ENCODE measurements at regions not wholly inside any gene's neighbourhood (a gene's known extent, or its start where the extent isn't known, plus 50 kb on each side); places are given as distances from the start of the nearest gene placed in this dataset.
A peak's percentile ranks its signal among the peaks of the same experiment; 100 is the strongest.

DNA sequence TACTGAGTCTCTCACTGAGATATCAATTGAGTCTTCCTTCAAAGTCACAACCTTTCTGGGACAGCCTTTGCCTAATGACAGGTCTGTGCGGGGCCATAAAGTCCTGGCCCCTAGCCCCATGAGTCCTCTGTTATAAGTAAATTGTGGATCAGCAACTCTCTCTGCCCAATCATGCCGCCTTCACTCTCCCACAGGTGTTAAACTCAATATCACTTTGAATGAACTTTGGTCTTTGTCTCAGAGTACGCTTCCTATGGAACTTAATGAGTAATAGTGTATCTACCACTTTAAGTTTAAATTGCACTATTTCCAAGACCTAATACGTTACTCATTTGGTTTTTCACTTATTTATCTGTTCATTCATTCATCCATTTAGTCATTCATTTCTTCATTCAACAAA lies 826.4 kb downstream of the TUSC7 start:
- no peak for DNase-seq

GRCh38 chr3:117537949-117538348 lies 828.4 kb downstream of the TUSC7 start:
- no peak for DNase-seq

- DNase-seq, result no peak
Observed at GRCh38 chr3:117539729-117540128, 830.1 kb downstream of the TUSC7 start.

- DNase-seq, result no peak
Observed at GRCh38 chr3:117540597-117540996, 831.0 kb downstream of the TUSC7 start.

DNA sequence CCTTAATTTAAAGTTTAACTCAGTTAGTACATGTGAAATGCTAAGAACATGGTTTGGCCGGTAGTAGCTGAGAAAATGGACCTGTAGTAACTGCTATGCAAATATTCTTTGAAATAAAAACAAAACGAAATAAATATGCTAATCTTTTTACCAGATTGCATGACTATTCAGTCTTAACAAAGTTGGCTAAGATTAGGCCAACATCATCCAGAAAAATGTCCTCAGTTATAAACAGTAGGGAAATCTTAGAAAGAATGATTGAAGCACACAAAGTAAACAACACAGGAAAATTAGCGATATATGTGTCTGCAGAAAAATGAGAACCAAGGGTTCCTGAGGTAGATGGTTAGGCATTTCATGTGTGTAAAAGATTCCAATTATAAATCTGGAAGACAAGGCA lies 832.1 kb downstream of the TUSC7 start:
- no peak for DNase-seq

DNA sequence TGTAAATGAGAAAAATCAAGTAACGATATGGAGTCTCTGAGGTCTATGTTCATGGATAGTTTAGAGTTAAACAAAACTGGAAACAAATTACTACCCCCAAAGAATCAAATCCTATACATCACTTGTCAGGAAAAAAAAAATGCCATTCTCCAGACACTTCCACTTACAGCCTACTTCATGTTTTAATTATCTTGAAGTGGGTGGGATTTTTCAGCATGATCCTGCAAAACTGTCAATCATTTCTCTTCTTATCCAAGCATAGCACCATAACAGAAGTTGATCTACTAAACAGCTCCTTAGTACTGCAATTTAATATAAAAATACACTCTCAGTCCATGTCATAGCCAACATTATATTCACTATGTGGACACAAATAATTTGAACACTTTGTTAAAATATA lies 833.9 kb downstream of the TUSC7 start:
- no peak for DNase-seq

DNA sequence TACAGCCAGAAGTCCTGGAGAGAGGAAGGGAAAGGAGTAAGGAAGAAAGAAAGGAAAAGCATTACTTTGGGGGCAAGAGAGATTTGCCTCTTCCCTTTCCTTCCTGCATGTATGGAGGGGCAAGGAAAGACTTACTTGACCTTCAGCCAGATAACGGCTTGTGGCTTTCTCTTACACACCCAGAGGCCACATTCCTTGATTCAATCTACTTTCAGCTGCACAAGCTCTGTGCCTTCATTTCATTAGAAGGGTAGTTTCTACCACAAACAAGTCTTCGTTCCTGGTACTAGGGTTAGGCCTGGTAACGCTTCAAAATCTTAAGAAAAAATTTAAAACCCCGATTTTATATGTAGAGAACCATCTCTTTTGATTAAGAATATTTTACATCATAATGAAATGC lies 835.9 kb downstream of the TUSC7 start:
- DNase-seq, result no peak

GRCh38 chr3:117547956-117548550 lies 838.5 kb downstream of the TUSC7 start:
- no peak for DNase-seq

GRCh38 chr3:117548600-117548999 lies 839.0 kb downstream of the TUSC7 start:
- no peak for DNase-seq

GRCh38 chr3:117549716-117550115 lies 840.1 kb downstream of the TUSC7 start:
- no peak for DNase-seq

GRCh38 chr3:117550766-117551165 lies 841.2 kb downstream of the TUSC7 start:
- peak; percentile 16 for DNase-seq

DNA sequence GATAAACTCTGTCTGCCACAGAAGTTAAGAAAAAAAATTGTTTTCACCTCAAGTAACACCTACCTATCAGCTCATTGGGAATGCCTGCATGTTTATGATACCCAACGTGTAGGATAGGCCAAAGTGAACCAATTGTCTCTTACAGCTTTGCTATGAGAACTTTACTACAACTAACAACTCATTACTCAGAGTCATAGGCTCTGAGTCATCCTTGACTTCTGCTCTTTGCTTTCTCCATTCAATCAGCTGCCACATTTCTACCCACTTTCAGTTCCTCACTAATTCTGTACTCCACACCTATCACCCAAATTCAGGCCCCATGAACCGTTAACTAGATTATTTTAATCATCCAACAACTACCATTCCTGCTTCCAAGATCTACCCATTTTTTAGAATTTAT lies 843.9 kb downstream of the TUSC7 start:
- peak; percentile 90 for DNase-seq

- no peak for DNase-seq
Observed at GRCh38 chr3:117556646-117557407, 847.2 kb downstream of the TUSC7 start.

DNA sequence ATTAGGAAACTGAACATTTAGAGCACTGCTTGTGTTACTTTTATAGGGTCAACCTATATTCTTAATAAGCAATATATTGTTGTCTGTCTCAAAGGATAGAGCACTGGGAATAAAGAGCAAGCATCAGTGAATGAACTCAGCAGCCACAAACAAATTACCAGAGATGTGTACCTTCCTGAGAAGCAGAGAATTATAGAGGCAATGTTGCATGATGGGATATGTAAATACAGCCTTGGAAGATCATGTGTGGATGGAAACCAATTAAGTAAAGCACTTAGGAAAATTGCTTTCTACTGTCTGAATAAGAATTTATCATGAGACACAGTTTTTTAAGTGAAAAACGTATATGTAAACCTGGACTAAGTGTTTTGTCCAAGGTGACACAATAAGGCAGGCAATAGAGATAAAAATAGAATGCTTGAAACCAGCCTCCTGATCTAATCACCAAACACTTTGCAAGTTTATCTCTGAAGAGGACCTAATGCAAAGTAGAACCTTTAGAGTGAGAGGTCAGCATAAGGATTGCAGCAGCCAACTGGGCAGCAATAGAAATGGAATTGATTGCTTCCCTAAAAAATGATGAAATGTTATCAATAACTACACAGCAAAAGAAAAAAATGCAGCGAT lies 848.0 kb downstream of the TUSC7 start:
- DNase-seq, result no peak

- no peak for DNase-seq
Observed at GRCh38 chr3:117558681-117559080, 849.1 kb downstream of the TUSC7 start.

GRCh38 chr3:117562000-117562399 lies 852.4 kb downstream of the TUSC7 start:
- DNase-seq, result no peak

- DNase-seq, result no peak
Observed at GRCh38 chr3:117563063-117563462, 853.5 kb downstream of the TUSC7 start.

DNA sequence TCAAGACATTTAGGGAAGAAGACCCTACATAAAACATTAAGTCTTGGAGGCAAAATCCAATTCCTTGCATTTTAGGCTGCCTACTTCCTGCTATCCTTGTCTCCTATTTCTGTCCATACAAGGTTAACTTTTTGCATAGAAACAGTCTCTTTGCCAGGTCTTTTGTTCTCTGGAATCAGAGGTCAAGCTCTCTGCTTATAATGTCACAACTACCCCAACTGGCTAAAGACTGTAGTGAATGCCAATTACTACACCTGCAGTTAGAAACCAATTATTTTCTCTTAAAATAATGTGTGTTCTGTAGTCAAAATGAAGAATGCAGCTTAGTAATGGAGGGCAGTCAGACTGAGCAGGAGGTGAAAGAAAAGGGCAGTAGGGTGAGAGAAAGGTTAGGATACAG lies 856.2 kb downstream of the TUSC7 start:
- DNase-seq, result no peak

DNA sequence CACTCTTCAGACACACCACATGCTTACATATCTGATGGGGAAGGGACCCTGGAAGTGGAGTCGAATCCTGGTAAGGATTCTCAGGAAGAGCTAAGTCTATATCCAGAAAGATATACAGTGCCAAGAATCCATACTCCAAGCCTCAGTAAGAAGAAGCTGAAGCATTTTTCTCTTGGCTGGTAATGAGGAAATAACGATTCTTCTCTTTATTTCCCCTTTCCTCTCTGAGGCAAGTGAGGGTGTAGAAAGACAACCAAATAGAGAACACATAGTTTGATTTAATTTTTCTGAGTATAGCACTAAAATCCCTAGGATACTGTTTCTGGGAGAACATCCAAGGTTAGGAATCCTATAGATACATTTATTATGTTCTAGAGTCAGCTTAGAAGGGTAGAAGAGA lies 857.3 kb downstream of the TUSC7 start:
- DNase-seq, result peak; percentile 57

- DNase-seq, result peak; percentile 22
Observed at GRCh38 chr3:117567382-117567781, 857.8 kb downstream of the TUSC7 start.

DNA sequence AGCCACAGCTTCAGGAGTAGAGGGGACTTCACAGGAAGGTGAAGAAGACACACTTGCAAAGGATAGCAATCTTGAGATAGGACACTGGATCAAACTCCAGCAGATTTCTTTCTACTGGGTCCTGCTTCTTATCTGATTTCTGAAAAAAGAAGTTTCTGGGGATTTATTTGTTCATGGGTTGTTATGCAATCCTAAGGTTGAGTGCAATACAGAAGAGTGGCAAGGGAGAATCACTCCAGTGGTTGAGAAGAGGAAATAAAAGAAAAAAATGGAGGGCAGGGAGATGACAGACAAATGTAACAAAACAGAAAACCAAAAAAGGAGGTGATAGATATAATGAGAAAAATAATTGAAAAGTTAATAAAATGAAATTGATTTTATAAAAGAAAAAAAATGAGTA lies 858.3 kb downstream of the TUSC7 start:
- DNase-seq, result peak; percentile 31

DNA sequence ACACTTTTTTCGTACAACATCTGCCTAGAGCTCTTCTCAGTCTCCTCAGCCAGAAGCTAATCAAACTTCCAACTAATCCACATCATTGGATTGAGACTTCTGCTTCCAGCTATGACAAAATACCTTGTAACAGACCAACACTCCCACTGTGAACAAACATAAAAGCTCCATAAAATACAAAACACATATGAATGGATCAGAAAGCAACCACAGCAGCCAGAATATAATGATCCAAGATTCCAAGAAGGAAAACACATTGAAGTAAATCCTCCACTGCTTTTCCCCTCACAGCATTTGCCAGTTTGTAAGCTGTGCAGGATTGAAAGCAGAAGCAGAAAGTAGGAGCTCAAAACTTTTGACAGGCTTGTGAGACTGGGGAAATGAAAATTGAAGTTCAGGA lies 863.2 kb downstream of the TUSC7 start:
- peak; percentile 8 for DNase-seq

DNA sequence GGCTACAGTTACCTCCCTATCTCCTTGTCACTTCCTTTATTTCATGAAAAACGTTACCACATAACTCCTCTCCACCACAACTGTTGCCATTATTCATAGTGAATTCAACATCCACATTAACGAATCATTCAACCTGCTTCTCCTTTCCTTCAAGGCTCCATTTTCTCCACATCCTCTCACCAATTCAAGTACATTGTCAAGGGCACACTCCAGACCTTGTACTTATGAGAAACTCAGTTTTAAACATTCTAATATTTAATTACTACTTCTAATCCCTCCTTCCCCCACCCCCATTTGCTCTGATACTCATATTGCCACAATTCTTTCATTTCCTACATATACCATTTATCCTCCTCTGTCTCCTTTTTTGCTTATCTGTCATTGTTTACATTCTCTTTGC lies 871.2 kb downstream of the TUSC7 start:
- DNase-seq, result no peak

GRCh38 chr3:117586161-117586560 lies 876.6 kb downstream of the TUSC7 start:
- DNase-seq, result no peak

Data from inflammatory macrophage treated with lipopolysaccharide for 4 hours (primary cell).